OCI-LY1 (cell line): ENCODE measurements at regions not wholly inside any gene's neighbourhood (a gene's known extent, or its start where the extent isn't known, plus 50 kb on each side); places are given as distances from the start of the nearest gene placed in this dataset.

Source experiments
- CTCF ChIP-seq: fragments of 200-600 bp; sonication (generic), shearing (Covaris generic); IDR thresholded peaks from 2 replicates; pipeline ENCODE4 v1.5.1; 2017; ENCODE audit warnings: mild to moderate bottlenecking, antibody characterized with exemption, low read length, moderate library complexity, mixed read lengths
- EZH2 ChIP-seq: fragments of 200-600 bp; sonication (generic), shearing (Covaris generic); IDR thresholded peaks from 2 replicates; pipeline ENCODE4 v1.8.0; 2017; ENCODE audit warnings: borderline replicate concordance, mixed run types, mild to moderate bottlenecking, antibody characterized with exemption, low read length, moderate library complexity, mixed read lengths

- TF ChIP-seq CTCF (no peak), EZH2 (no peak)
These were observed 262.7 kb upstream of the BMP2 start for GRCh38 chr20:6504826-6505225.
